H9 (cell line): ENCODE measurements at regions not wholly inside any gene's neighbourhood (a gene's known extent, or its start where the extent isn't known, plus 50 kb on each side); places are given as distances from the start of the nearest gene placed in this dataset.

ENCODE experiments used
- DNase-seq: peaks from one replicate; pipeline ENCODE4 v3.0.0-alpha.2; 2017
- H2AFZ ChIP-seq: one replicate; pipeline ENCODE4 v1.6.1; 2013; ENCODE audit warnings: mild to moderate bottlenecking, low read length, control low read depth, moderate library complexity
- H2AK5ac ChIP-seq: 2 replicates; pipeline ENCODE4 v1.6.1; 2013; ENCODE audit warnings: low read length, control low read depth, mixed read lengths; ENCODE audit not compliant: insufficient read length
- H2BK120ac ChIP-seq: one replicate; pipeline ENCODE4 v1.6.1; 2013; ENCODE audit warnings: low read depth, mild to moderate bottlenecking, low read length, control low read depth, inconsistent platforms; ENCODE audit not compliant: poor library complexity, severe bottlenecking
- H2BK12ac ChIP-seq: 2 replicates; pipeline ENCODE4 v1.6.1; 2013; ENCODE audit warnings: low read length, control low read depth, mixed read lengths, low read depth; ENCODE audit not compliant: insufficient read length
- H2BK15ac ChIP-seq: 2 replicates; pipeline ENCODE4 v1.6.1; 2013; ENCODE audit warnings: low read depth, low read length, control low read depth
- H2BK20ac ChIP-seq: one replicate; pipeline ENCODE4 v1.6.1; 2013; ENCODE audit warnings: low read depth, mild to moderate bottlenecking, low read length, control low read depth, inconsistent platforms; ENCODE audit not compliant: poor library complexity, severe bottlenecking
- H2BK5ac ChIP-seq: 2 replicates; pipeline ENCODE4 v1.6.1; 2013; ENCODE audit warnings: low read length, control low read depth, mixed read lengths; ENCODE audit not compliant: insufficient read length
- H3K14ac ChIP-seq: 2 replicates; pipeline ENCODE4 v1.6.1; 2013; ENCODE audit warnings: low read length, control low read depth; ENCODE audit not compliant: insufficient read depth
- H3K18ac ChIP-seq: 2 replicates; pipeline ENCODE4 v1.6.1; 2013; ENCODE audit warnings: low read depth, mild to moderate bottlenecking, mixed read lengths, low read length, control low read depth; ENCODE audit not compliant: insufficient read length
- H3K23ac ChIP-seq: 2 replicates; pipeline ENCODE4 v1.6.1; 2013; ENCODE audit warnings: low read length, control low read depth, mixed read lengths, low read depth; ENCODE audit not compliant: insufficient read length
- H3K23me2 ChIP-seq: 2 replicates; pipeline ENCODE4 v1.6.1; 2013; ENCODE audit warnings: low read depth, mild to moderate bottlenecking, mixed read lengths, low read length, control low read depth; ENCODE audit not compliant: insufficient read length, poor library complexity, severe bottlenecking
- H3K27ac ChIP-seq: 2 replicates; pipeline ENCODE4 v1.5.1; 2013; ENCODE audit warnings: low read length, control low read depth, mixed read lengths, low read depth; ENCODE audit not compliant: insufficient read length
- H3K27me3 ChIP-seq: 2 replicates; pipeline ENCODE4 v1.6.1; 2013; ENCODE audit warnings: low read length, control low read depth, inconsistent platforms; ENCODE audit not compliant: insufficient read depth
- H3K4ac ChIP-seq: 2 replicates; pipeline ENCODE4 v1.6.1; 2013; ENCODE audit warnings: low read depth, mild to moderate bottlenecking, control low read depth, inconsistent platforms, low read length, moderate library complexity
- H3K4me1 ChIP-seq: 2 replicates; pipeline ENCODE4 v1.6.1; 2013; ENCODE audit warnings: low read length, control low read depth, inconsistent platforms; ENCODE audit not compliant: insufficient read depth
- H3K4me2 ChIP-seq: 2 replicates; pipeline ENCODE4 v1.6.1; 2013; ENCODE audit warnings: low read length, control low read depth, mixed read lengths; ENCODE audit not compliant: insufficient read length, insufficient read depth
- H3K56ac ChIP-seq: 2 replicates; pipeline ENCODE4 v1.6.1; 2013; ENCODE audit warnings: low read depth, mild to moderate bottlenecking, mixed read lengths, low read length, control low read depth; ENCODE audit not compliant: insufficient read length
- H3K79me1 ChIP-seq: 2 replicates; pipeline ENCODE4 v1.6.1; 2013; ENCODE audit warnings: low read depth, mild to moderate bottlenecking, moderate library complexity, low read length, control low read depth, inconsistent platforms; ENCODE audit not compliant: insufficient read depth, poor library complexity, severe bottlenecking
- H3K79me2 ChIP-seq: 2 replicates; pipeline ENCODE4 v1.6.1; 2013; ENCODE audit warnings: low read length, control low read depth, inconsistent platforms; ENCODE audit not compliant: insufficient read depth
- H3K9ac ChIP-seq: 2 replicates; pipeline ENCODE4 v1.6.1; 2013; ENCODE audit warnings: low read length, control low read depth, mixed read lengths; ENCODE audit not compliant: insufficient read length; ENCODE audit errors: extremely low read depth
- H3K9me3 ChIP-seq: one replicate; pipeline ENCODE4 v1.6.1; 2013; ENCODE audit warnings: low read depth, low read length, inconsistent platforms; ENCODE audit not compliant: control insufficient read depth
- H3T11ph ChIP-seq: one replicate; pipeline ENCODE4 v1.6.1; 2013; ENCODE audit warnings: mild to moderate bottlenecking, low read length, control low read depth, inconsistent platforms
- H4K20me1 ChIP-seq: one replicate; pipeline ENCODE4 v1.6.1; 2013; ENCODE audit not compliant: control insufficient read depth, insufficient read length, insufficient read depth
- H4K5ac ChIP-seq: 2 replicates; pipeline ENCODE4 v1.6.1; 2013; ENCODE audit warnings: low read depth, mild to moderate bottlenecking, mixed read lengths, low read length, control low read depth; ENCODE audit not compliant: insufficient read length
- H4K8ac ChIP-seq: replicated peaks from 2 replicates; pipeline ENCODE4 v1.6.1; 2013; ENCODE audit warnings: low read length, control low read depth, mixed read lengths, low read depth; ENCODE audit not compliant: insufficient read length
- H4K91ac ChIP-seq: 2 replicates; pipeline ENCODE4 v1.6.1; 2013; ENCODE audit warnings: low read depth, mild to moderate bottlenecking, moderate library complexity, mixed read lengths, low read length, control low read depth; ENCODE audit not compliant: insufficient read length
- H3K27ac Mint-ChIP-seq, 3 experiments: 2 replicates in 2 of 3; 3 replicates in 1 of 3; pipeline ENCODE4 v1.8.0; 2020 to 2021; ENCODE audit warnings: mixed read lengths in 3 of 3, mild to moderate bottlenecking in 1 of 3, moderate library complexity in 1 of 3
- H3K27me3 Mint-ChIP-seq: 2 replicates; pipeline ENCODE4 v1.8.0; 2021; ENCODE audit warnings: low read depth, mild to moderate bottlenecking, moderate library complexity, mixed read lengths
- H3K36me3 Mint-ChIP-seq, 3 experiments: 2 replicates in 2 of 3; 3 replicates in 1 of 3; pipeline ENCODE4 v1.8.0; 2020 to 2021; ENCODE audit warnings: low read depth in 3 of 3, mixed read lengths in 3 of 3; ENCODE audit not compliant: insufficient read depth in 1 of 3
- H3K4me1 Mint-ChIP-seq, 2 experiments: 2 replicates each; pipeline ENCODE4 v1.8.0; 2020; ENCODE audit warnings: mixed read lengths in 2 of 2
- H3K4me3 Mint-ChIP-seq, 2 experiments: 2 replicates in 1 of 2; 3 replicates in 1 of 2; pipeline ENCODE4 v1.8.0; 2020 to 2021; ENCODE audit warnings: mild to moderate bottlenecking in 2 of 2, mixed read lengths in 2 of 2, moderate library complexity in 1 of 2
- H3K9me3 Mint-ChIP-seq, 2 experiments: 2 replicates in 1 of 2; 3 replicates in 1 of 2; pipeline ENCODE4 v1.8.0; 2020; ENCODE audit warnings: mild to moderate bottlenecking in 2 of 2, mixed read lengths in 2 of 2, moderate library complexity in 1 of 2
- WGBS: extraction: QIAGEN DNeasy Blood & Tissue Kit; methylation state at CpG from one replicate; pipeline ENCODE4 v1.1.7; 2013; ENCODE audit warnings: missing lambda C conversion rate, low lambda C conversion rate, mixed read lengths; ENCODE audit not compliant: insufficient read length; ENCODE audit errors: extremely low coverage; 5-methylcytosine and 5-hydroxymethylcytosine counted together
- TF ChIP-seq, protein P1 (sequence below): fragments of 200-600 bp; sonication (generic); conservative IDR thresholded peaks from 3 replicates; pipeline ENCODE4 v1.8.0; 2021; ENCODE audit warnings: antibody characterized with exemption, mild to moderate bottlenecking

DNA sequence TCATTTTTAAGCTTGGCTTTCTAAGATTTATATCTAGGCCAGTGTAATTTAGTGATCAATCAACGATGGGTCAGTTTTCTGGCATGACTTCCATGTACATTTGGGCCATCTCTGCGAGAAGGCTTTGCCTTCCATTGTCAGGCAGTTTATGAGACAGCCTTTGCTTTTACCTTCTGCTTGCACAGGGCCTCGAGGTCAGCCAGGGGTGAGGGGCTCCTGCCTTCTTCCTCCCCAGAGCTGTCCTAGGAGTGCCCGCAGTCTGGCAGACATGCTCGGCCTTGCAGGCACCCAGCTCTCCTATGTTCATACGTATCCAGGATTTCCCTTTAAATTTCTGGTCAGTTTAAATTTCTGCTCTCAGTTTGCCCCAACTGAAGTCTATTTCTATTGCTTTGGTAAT, 367.2 kb downstream of the SMOC2 start:
- WGBS = no CpG with 5 or more reads among the region's 6 CpGs

More for the DNA sequence above, 367.2 kb downstream of the SMOC2 start:
- H3K9ac ChIP-seq = no peak overlapping the region
- no peak overlapping the region for H4K5ac ChIP-seq
- Mint-ChIP-seq H3K9me3 (no peaks in the 10 kb centered on the region; a peak in 1 of 5 replicates), H3K27me3 (peaks cover 3% of the 10 kb centered on the region), H3K4me3 (no peak overlapping the region), H3K4me1 (no peaks in the 10 kb centered on the region), H3K27ac (no peak overlapping the region), H3K36me3 (no peaks in the 10 kb centered on the region)
- H3K79me2 ChIP-seq = no peaks in the 10 kb centered on the region
- no peak overlapping the region for H2BK120ac ChIP-seq
- no peak overlapping the region for H3K4me2 ChIP-seq
- H2AK5ac ChIP-seq = no peak overlapping the region
- no peak overlapping the region for H3K14ac ChIP-seq
- no peak overlapping the region for H2BK5ac ChIP-seq
- H2BK12ac ChIP-seq = no peak overlapping the region
- no peaks in the 10 kb centered on the region for H3K4me1 ChIP-seq
- H3K23ac ChIP-seq = no peak overlapping the region
- no peaks in the 10 kb centered on the region for H3K23me2 ChIP-seq
- no peak overlapping the region for H2AFZ ChIP-seq
- H3K79me1 ChIP-seq = no peaks in the 10 kb centered on the region
- no peak overlapping the region for H4K8ac ChIP-seq
- no peak overlapping the region for H2BK15ac ChIP-seq
- H2BK20ac ChIP-seq = no peak overlapping the region
- H3K27ac ChIP-seq = no peak overlapping the region
- no peaks in the 10 kb centered on the region for H3K27me3 ChIP-seq
- H4K91ac ChIP-seq = no peak overlapping the region
- H3T11ph ChIP-seq = no peak overlapping the region
- TF ChIP-seq, protein P1, sequence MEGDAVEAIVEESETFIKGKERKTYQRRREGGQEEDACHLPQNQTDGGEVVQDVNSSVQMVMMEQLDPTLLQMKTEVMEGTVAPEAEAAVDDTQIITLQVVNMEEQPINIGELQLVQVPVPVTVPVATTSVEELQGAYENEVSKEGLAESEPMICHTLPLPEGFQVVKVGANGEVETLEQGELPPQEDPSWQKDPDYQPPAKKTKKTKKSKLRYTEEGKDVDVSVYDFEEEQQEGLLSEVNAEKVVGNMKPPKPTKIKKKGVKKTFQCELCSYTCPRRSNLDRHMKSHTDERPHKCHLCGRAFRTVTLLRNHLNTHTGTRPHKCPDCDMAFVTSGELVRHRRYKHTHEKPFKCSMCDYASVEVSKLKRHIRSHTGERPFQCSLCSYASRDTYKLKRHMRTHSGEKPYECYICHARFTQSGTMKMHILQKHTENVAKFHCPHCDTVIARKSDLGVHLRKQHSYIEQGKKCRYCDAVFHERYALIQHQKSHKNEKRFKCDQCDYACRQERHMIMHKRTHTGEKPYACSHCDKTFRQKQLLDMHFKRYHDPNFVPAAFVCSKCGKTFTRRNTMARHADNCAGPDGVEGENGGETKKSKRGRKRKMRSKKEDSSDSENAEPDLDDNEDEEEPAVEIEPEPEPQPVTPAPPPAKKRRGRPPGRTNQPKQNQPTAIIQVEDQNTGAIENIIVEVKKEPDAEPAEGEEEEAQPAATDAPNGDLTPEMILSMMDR = no peak
- H3K18ac ChIP-seq = no peak overlapping the region
- no peak overlapping the region for H3K56ac ChIP-seq
- H3K9me3 ChIP-seq = no peaks in the 10 kb centered on the region
- no peak for DNase-seq
- H4K20me1 ChIP-seq = no peaks in the 10 kb centered on the region
- no peak overlapping the region for H3K4ac ChIP-seq
